ENCODE measurements at regions not wholly inside any gene's neighbourhood (a gene's known extent, or its start where the extent isn't known, plus 50 kb on each side); places are given as distances from the start of the nearest gene placed in this dataset.
A peak's percentile ranks its signal among the peaks of the same experiment; 100 is the strongest.

GRCh38 chr1:55943721-55944435 lies 635.5 kb downstream of the PLPP3 start:
- no peak overlapping the region for H3K4me3 ChIP-seq (ENCODE audit: low read length in 2 of 2)
- no peak overlapping the region for H2BK15ac ChIP-seq (ENCODE audit: low read length)
- no peaks in the 10 kb centered on the region for H3K4me1 ChIP-seq (ENCODE audit: control insufficient read depth in 2 of 2, insufficient read depth in 1 of 2, low read depth in 1 of 2, low read length in 2 of 2)
- WGBS, 2 donors (ENCODE audit: extremely low coverage in 2 of 2, insufficient read length in 2 of 2, insufficient replicate concordance in 1 of 2) = no CpG with 5 or more reads among the region's 8 CpGs
- no peaks in the 10 kb centered on the region for H3K27me3 ChIP-seq (ENCODE audit: control insufficient read depth in 3 of 3, insufficient read depth in 3 of 3, low read depth in 1 of 3, low read length in 3 of 3)
- no peak overlapping the region for H3K14ac ChIP-seq (ENCODE audit: low read length)
- no peak overlapping the region for H3K18ac ChIP-seq (ENCODE audit: low read length)
- no peak overlapping the region for H3K4ac ChIP-seq (ENCODE audit: low read length)
- H3K4me2 ChIP-seq (ENCODE audit: insufficient read depth, low read length, poor library complexity, severe bottlenecking) = no peak overlapping the region
- no peaks in the 10 kb centered on the region for H3K36me3 ChIP-seq (replicated peaks in 1 of 2; ENCODE audit: control insufficient read depth in 2 of 2, insufficient read depth in 2 of 2, low read length in 2 of 2)
- no peak overlapping the region for H4K8ac ChIP-seq (ENCODE audit: low read depth, low read length)
- H2AFZ ChIP-seq (ENCODE audit: low read length) = no peak overlapping the region
- H2AK5ac ChIP-seq (ENCODE audit: low read depth, low read length) = no peak overlapping the region
- no peak overlapping the region for H2BK12ac ChIP-seq (ENCODE audit: low read length)
- H3K23ac ChIP-seq (ENCODE audit: low read depth, low read length, poor library complexity) = no peak overlapping the region
- H3K9me3 ChIP-seq (replicated peaks in 1 of 2; ENCODE audit: control insufficient read depth in 2 of 2, insufficient read depth in 1 of 2, low read depth in 1 of 2, low read length in 2 of 2) = no peaks in the 10 kb centered on the region
- H3K9ac ChIP-seq (ENCODE audit: low read depth, low read length, poor library complexity) = no peak overlapping the region
- H2BK5ac ChIP-seq (ENCODE audit: low read length) = no peak overlapping the region
- no peak overlapping the region for H4K91ac ChIP-seq (ENCODE audit: low read depth, low read length, poor library complexity)
- DNase-seq (ENCODE audit: low spot score) = no peak
- H3K27ac ChIP-seq (replicated peaks; ENCODE audit: low read length) = no peak overlapping the region
- H3K79me1 ChIP-seq (ENCODE audit: low read depth, low read length) = no peaks in the 10 kb centered on the region
- H2BK120ac ChIP-seq (ENCODE audit: low read depth, low read length) = no peak overlapping the region

- no peak overlapping the region for H3K4me3 ChIP-seq (ENCODE audit: low read length in 2 of 2)
- H3K79me1 ChIP-seq (ENCODE audit: low read depth, low read length) = no peaks in the 10 kb centered on the region
- no peak overlapping the region for H2BK5ac ChIP-seq (ENCODE audit: low read length)
- no peak overlapping the region for H2BK15ac ChIP-seq (ENCODE audit: low read length)
- H2BK120ac ChIP-seq (ENCODE audit: low read depth, low read length) = no peak overlapping the region
- no peak overlapping the region for H2AK5ac ChIP-seq (ENCODE audit: low read depth, low read length)
- H3K23ac ChIP-seq (ENCODE audit: low read depth, low read length, poor library complexity) = no peak overlapping the region
- H3K4ac ChIP-seq (ENCODE audit: low read length) = no peak overlapping the region
- no CpG with 5 or more reads among the region's 2 CpGs for WGBS, 2 donors (ENCODE audit: extremely low coverage in 2 of 2, insufficient read length in 2 of 2, insufficient replicate concordance in 1 of 2)
- H4K8ac ChIP-seq (ENCODE audit: low read depth, low read length) = no peak overlapping the region
- no peak overlapping the region for H3K9ac ChIP-seq (ENCODE audit: low read depth, low read length, poor library complexity)
- no peak overlapping the region for H3K4me2 ChIP-seq (ENCODE audit: insufficient read depth, low read length, poor library complexity, severe bottlenecking)
- H3K27me3 ChIP-seq (ENCODE audit: control insufficient read depth in 3 of 3, insufficient read depth in 3 of 3, low read depth in 1 of 3, low read length in 3 of 3) = no peaks in the 10 kb centered on the region
- no peaks in the 10 kb centered on the region for H3K4me1 ChIP-seq (ENCODE audit: control insufficient read depth in 2 of 2, insufficient read depth in 1 of 2, low read depth in 1 of 2, low read length in 2 of 2)
- H3K18ac ChIP-seq (ENCODE audit: low read length) = no peak overlapping the region
- no peak overlapping the region for H2AFZ ChIP-seq (ENCODE audit: low read length)
- H3K36me3 ChIP-seq (replicated peaks in 1 of 2; ENCODE audit: control insufficient read depth in 2 of 2, insufficient read depth in 2 of 2, low read length in 2 of 2) = no peaks in the 10 kb centered on the region
- DNase-seq (ENCODE audit: low spot score) = no peak
- H3K27ac ChIP-seq (replicated peaks; ENCODE audit: low read length) = no peak overlapping the region
- H3K9me3 ChIP-seq (replicated peaks in 1 of 2; ENCODE audit: control insufficient read depth in 2 of 2, insufficient read depth in 1 of 2, low read depth in 1 of 2, low read length in 2 of 2) = no peaks in the 10 kb centered on the region
- no peak overlapping the region for H2BK12ac ChIP-seq (ENCODE audit: low read length)
- no peak overlapping the region for H3K14ac ChIP-seq (ENCODE audit: low read length)
- no peak overlapping the region for H4K91ac ChIP-seq (ENCODE audit: low read depth, low read length, poor library complexity)
Observed at GRCh38 chr1:55943012-55943411, 636.4 kb downstream of the PLPP3 start.

GRCh38 chr1:55939866-55940265 lies 639.5 kb downstream of the PLPP3 start:
- no peak overlapping the region for H3K27ac ChIP-seq (replicated peaks; ENCODE audit: low read length)
- no CpG with 5 or more reads among the region's 1 CpG for WGBS, 2 donors (ENCODE audit: extremely low coverage in 2 of 2, insufficient read length in 2 of 2, insufficient replicate concordance in 1 of 2)

GRCh38 chr1:55938861-55939260 lies 640.5 kb downstream of the PLPP3 start:
- no peaks in the 10 kb centered on the region for H3K27me3 ChIP-seq (ENCODE audit: control insufficient read depth in 3 of 3, insufficient read depth in 3 of 3, low read depth in 1 of 3, low read length in 3 of 3)
- DNase-seq (ENCODE audit: low spot score) = no peak
- H3K4ac ChIP-seq (ENCODE audit: low read length) = no peak overlapping the region
- no peak overlapping the region for H3K4me2 ChIP-seq (ENCODE audit: insufficient read depth, low read length, poor library complexity, severe bottlenecking)
- no peak overlapping the region for H3K4me3 ChIP-seq (ENCODE audit: low read length in 2 of 2)
- H2BK5ac ChIP-seq (ENCODE audit: low read length) = no peak overlapping the region
- H3K36me3 ChIP-seq (replicated peaks in 1 of 2; ENCODE audit: control insufficient read depth in 2 of 2, insufficient read depth in 2 of 2, low read length in 2 of 2) = no peaks in the 10 kb centered on the region
- H4K91ac ChIP-seq (ENCODE audit: low read depth, low read length, poor library complexity) = no peak overlapping the region
- peak overlapping the region; percentile 89 for H3K18ac ChIP-seq (ENCODE audit: low read length)
- H3K9ac ChIP-seq (ENCODE audit: low read depth, low read length, poor library complexity) = no peak overlapping the region
- H2BK120ac ChIP-seq (ENCODE audit: low read depth, low read length) = peak overlapping the region; percentile 9
- peak overlapping the region; percentile 5 for H3K14ac ChIP-seq (ENCODE audit: low read length)
- H2BK12ac ChIP-seq (ENCODE audit: low read length) = peak overlapping the region; percentile 49
- no peak overlapping the region for H3K27ac ChIP-seq (replicated peaks; ENCODE audit: low read length)
- no peak overlapping the region for H4K8ac ChIP-seq (ENCODE audit: low read depth, low read length)
- H3K23ac ChIP-seq (ENCODE audit: low read depth, low read length, poor library complexity) = no peak overlapping the region
- no peaks in the 10 kb centered on the region for H3K79me1 ChIP-seq (ENCODE audit: low read depth, low read length)
- H2AFZ ChIP-seq (ENCODE audit: low read length) = no peak overlapping the region
- peak overlapping the region; percentile 71 for H2AK5ac ChIP-seq (ENCODE audit: low read depth, low read length)
- H3K4me1 ChIP-seq (ENCODE audit: control insufficient read depth in 2 of 2, insufficient read depth in 1 of 2, low read depth in 1 of 2, low read length in 2 of 2) = no peaks in the 10 kb centered on the region
- WGBS, 2 donors (ENCODE audit: extremely low coverage in 2 of 2, insufficient read length in 2 of 2, insufficient replicate concordance in 1 of 2) = no CpG with 5 or more reads among the region's 6 CpGs
- no peak overlapping the region for H2BK15ac ChIP-seq (ENCODE audit: low read length)
- H3K9me3 ChIP-seq (replicated peaks in 1 of 2; ENCODE audit: control insufficient read depth in 2 of 2, insufficient read depth in 1 of 2, low read depth in 1 of 2, low read length in 2 of 2) = no peaks in the 10 kb centered on the region

More at GRCh38 chr1:55939866-55940265, 639.5 kb downstream of the PLPP3 start:
- Histone ChIP-seq H3K4ac (ENCODE audit: low read length) (no peak overlapping the region), H2BK5ac (ENCODE audit: low read length) (no peak overlapping the region), H3K4me3 (ENCODE audit: low read length in 2 of 2) (no peak overlapping the region), H3K9ac (ENCODE audit: low read depth, low read length, poor library complexity) (no peak overlapping the region), H3K4me2 (ENCODE audit: insufficient read depth, low read length, poor library complexity, severe bottlenecking) (no peak overlapping the region), H4K8ac (ENCODE audit: low read depth, low read length) (no peak overlapping the region), H3K4me1 (ENCODE audit: control insufficient read depth in 2 of 2, insufficient read depth in 1 of 2, low read depth in 1 of 2, low read length in 2 of 2) (no peaks in the 10 kb centered on the region), H3K27me3 (ENCODE audit: control insufficient read depth in 3 of 3, insufficient read depth in 3 of 3, low read depth in 1 of 3, low read length in 3 of 3) (no peaks in the 10 kb centered on the region), H2BK120ac (ENCODE audit: low read depth, low read length) (no peak overlapping the region), H3K18ac (ENCODE audit: low read length) (no peak overlapping the region), H2BK12ac (ENCODE audit: low read length) (no peak overlapping the region), H3K79me1 (ENCODE audit: low read depth, low read length) (no peaks in the 10 kb centered on the region), H4K91ac (ENCODE audit: low read depth, low read length, poor library complexity) (no peak overlapping the region), H2AFZ (ENCODE audit: low read length) (no peak overlapping the region), H2AK5ac (ENCODE audit: low read depth, low read length) (no peak overlapping the region), H3K9me3 (replicated peaks in 1 of 2; ENCODE audit: control insufficient read depth in 2 of 2, insufficient read depth in 1 of 2, low read depth in 1 of 2, low read length in 2 of 2) (no peaks in the 10 kb centered on the region), H2BK15ac (ENCODE audit: low read length) (no peak overlapping the region), H3K23ac (ENCODE audit: low read depth, low read length, poor library complexity) (no peak overlapping the region), H3K14ac (ENCODE audit: low read length) (no peak overlapping the region), H3K36me3 (replicated peaks in 1 of 2; ENCODE audit: control insufficient read depth in 2 of 2, insufficient read depth in 2 of 2, low read length in 2 of 2) (no peaks in the 10 kb centered on the region)
- DNase-seq (ENCODE audit: low spot score) = no peak

Measured in neuronal stem cell (in vitro differentiated cells).